GM12878 (cell line): ENCODE measurements at regions not wholly inside any gene's neighbourhood (a gene's known extent, or its start where the extent isn't known, plus 50 kb on each side); places are given as distances from the start of the nearest gene placed in this dataset.

Experiments
- ATAC-seq: fragments of 200-7000 bp; cut with Tn5 transposase; 3 replicates; pipeline ENCODE4 v1.9.1; 2020; ENCODE audit warnings: mild to moderate bottlenecking, moderate library complexity
- BruUV-seq: library from RNA; stranded (reverse); fragments of 400-500 nt; replicated peaks from 2 replicates; lab custom pipeline; 2021; lab: Mats Ljungman, UMichigan
- CTCF ChIA-PET: fragments of 300-600 bp; sonication (Branson Sonifier 250); formaldehyde crosslinking; extraction: SDS; loops from one replicate; lab custom pipeline; 2021; ENCODE audit warnings: inconsistent platforms; lab: Yijun Ruan, JAX
- POLR2A ChIA-PET: fragments of 350-600 bp; formaldehyde crosslinking; extraction: SDS; loops from one replicate; lab custom pipeline; 2021; ENCODE audit warnings: inconsistent platforms; lab: Charles Lee
- RAD21 ChIA-PET: fragments of 300-600 bp; sonication (Branson Sonifier 250); formaldehyde crosslinking; loops from one replicate; lab custom pipeline; 2023; ENCODE audit warnings: antibody characterized with exemption; ENCODE audit not compliant: unreplicated experiment; lab: Charles Lee
- SMC1A ChIA-PET: fragments of 300-600 bp; sonication (Branson Sonifier 250); formaldehyde crosslinking; loops from one replicate; lab custom pipeline; 2023; ENCODE audit not compliant: unreplicated experiment, uncharacterized antibody; lab: Charles Lee
- DNase-seq: peaks from one replicate; pipeline ENCODE4 v3.0.0-alpha.2; 2011; ENCODE audit warnings: low read depth, low spot score
- FAIRE-seq: peaks from 3 replicates; lab custom pipeline; 2011; peaks lifted over from hg19 to GRCh38; lab: Jason Lieb, UNC
- H2AFZ ChIP-seq: 2 replicates; pipeline ENCODE4 v1.6.0; 2011; ENCODE audit warnings: low read depth, low read length, control low read depth; ENCODE audit not compliant: control insufficient read depth
- H3K27ac ChIP-seq: 2 replicates; pipeline ENCODE4 v1.5.1; 2011; ENCODE audit warnings: control low read depth; ENCODE audit not compliant: control insufficient read depth, insufficient read depth
- H3K27me3 ChIP-seq, 2 experiments: replicated peaks in 1 of 2; 2 replicates each; pipeline versions ENCODE4 v1.6.0 to v1.6.1; 2011; ENCODE audit warnings: low read length in 1 of 2; ENCODE audit not compliant: control insufficient read depth in 2 of 2, insufficient read depth in 2 of 2
- H3K36me3 ChIP-seq, 2 experiments: 2 replicates each; pipeline ENCODE4 v1.5.1; 2011; ENCODE audit warnings: low read length in 1 of 2; ENCODE audit not compliant: control insufficient read depth in 2 of 2, insufficient read depth in 2 of 2
- H3K4me1 ChIP-seq: 2 replicates; pipeline ENCODE4 v1.6.1; 2011; ENCODE audit warnings: mild to moderate bottlenecking, low read length, moderate library complexity, mixed read lengths; ENCODE audit not compliant: control insufficient read depth, insufficient read depth
- H3K4me2 ChIP-seq: 2 replicates; pipeline ENCODE4 v1.6.0; 2011; ENCODE audit warnings: control low read depth; ENCODE audit not compliant: control insufficient read depth, insufficient read depth
- H3K4me3 ChIP-seq: fragments of 200-600 bp; sonication (generic); 2 replicates; pipeline ENCODE4 v1.5.1; 2016
- H3K79me2 ChIP-seq: 2 replicates; pipeline ENCODE4 v1.6.0; 2011; ENCODE audit warnings: low read length; ENCODE audit not compliant: control insufficient read depth, insufficient read depth
- H3K9ac ChIP-seq: 2 replicates; pipeline ENCODE4 v1.8.0; 2011; ENCODE audit warnings: low read length, control low read depth, mixed read lengths; ENCODE audit not compliant: control insufficient read depth, insufficient read depth
- H3K9me3 ChIP-seq: replicated peaks from 3 replicates; pipeline ENCODE4 v1.5.1; 2011; ENCODE audit warnings: mild to moderate bottlenecking, low read length; ENCODE audit not compliant: control insufficient read depth, insufficient read depth
- H4K20me1 ChIP-seq: 2 replicates; pipeline ENCODE4 v1.6.0; 2011; ENCODE audit not compliant: control insufficient read depth, insufficient read depth
- CTCF ChIP-seq, 3 experiments: IDR thresholded peaks in 2 of 3; conservative IDR thresholded peaks in 1 of 3; 2 replicates each; pipeline ENCODE4 v1.5.1; 2011; ENCODE audit warnings: low read depth in 3 of 3, low read length in 3 of 3, mild to moderate bottlenecking in 3 of 3, control low read depth in 2 of 3, moderate library complexity in 2 of 3, inconsistent platforms in 1 of 3, mixed read lengths in 1 of 3; ENCODE audit not compliant: control insufficient read depth in 2 of 3, insufficient read depth in 1 of 3; ENCODE audit errors: extremely low read depth in 1 of 3
- EZH2 ChIP-seq: IDR thresholded peaks from 2 replicates; pipeline ENCODE4 v1.6.1; 2012; ENCODE audit warnings: low read depth, mild to moderate bottlenecking, control low read depth, inconsistent platforms, low read length, borderline replicate concordance; ENCODE audit not compliant: control insufficient read depth
- FOXK2 ChIP-seq: fragments of 450-650 bp; IDR thresholded peaks from 2 replicates; pipeline ENCODE4 v1.6.1; 2017; ENCODE audit warnings: mild to moderate bottlenecking, moderate library complexity
- HDGF ChIP-seq: fragments of 450-650 bp; IDR thresholded peaks from 2 replicates; pipeline ENCODE4 v1.6.1; 2016; ENCODE audit warnings: antibody characterized with exemption
- KDM1A ChIP-seq: fragments of 200-600 bp; sonication (generic); IDR thresholded peaks from 2 replicates; pipeline ENCODE4 v1.6.1; 2016; ENCODE audit warnings: borderline replicate concordance
- NBN ChIP-seq: fragments of 450-650 bp; IDR thresholded peaks from 2 replicates; pipeline ENCODE4 v1.6.1; 2016
- PAX5 ChIP-seq: IDR thresholded peaks from 2 replicates; pipeline ENCODE4 v1.6.1; 2011; ENCODE audit warnings: low read depth, low read length, borderline replicate concordance
- POLR2A ChIP-seq: IDR thresholded peaks from 2 replicates; pipeline ENCODE4 v1.6.1; 2011; ENCODE audit warnings: low read depth, mild to moderate bottlenecking, low read length
- STAT3 ChIP-seq: IDR thresholded peaks from 2 replicates; pipeline ENCODE4 v1.6.1; 2011; ENCODE audit warnings: low read depth, low read length, improper control_type of control experiment
- TARDBP ChIP-seq: IDR thresholded peaks from 2 replicates; pipeline ENCODE4 v1.6.1; 2016; ENCODE audit warnings: borderline replicate concordance
- ZNF217 ChIP-seq: fragments of 450-650 bp; IDR thresholded peaks from 2 replicates; pipeline ENCODE4 v1.6.1; 2017; ENCODE audit warnings: antibody characterized with exemption, mild to moderate bottlenecking
- ZNF24 ChIP-seq: fragments of 450-650 bp; IDR thresholded peaks from 2 replicates; pipeline ENCODE4 v1.6.1; 2017; ENCODE audit warnings: antibody characterized with exemption, mild to moderate bottlenecking
- ZSCAN29 ChIP-seq: fragments of 450-650 bp; IDR thresholded peaks from 2 replicates; pipeline ENCODE4 v1.6.1; 2017; ENCODE audit warnings: mild to moderate bottlenecking, moderate library complexity
- WGBS: methylation state at CpG from one replicate; pipeline ENCODE4 v1.1.6; 2016; ENCODE audit warnings: low lambda C conversion rate; ENCODE audit not compliant: insufficient replicate concordance, insufficient coverage; ENCODE audit errors: missing lambda C conversion rate; 5-methylcytosine and 5-hydroxymethylcytosine counted together
- in situ Hi-C: fragments of 300-500 bp; cut with MboI; formaldehyde crosslinking; loops from 9 replicates; pipeline ENCODE4 v1.14.3; 2018; ENCODE audit warnings: mixed read lengths
- intact Hi-C: fragments of 100-400 bp; cut with micrococcal nuclease; formaldehyde crosslinking; loops from one replicate; pipeline ENCODE4 v1.14.2; 2022; ENCODE audit not compliant: unreplicated experiment

- in situ Hi-C loops (no loop called here), intact Hi-C loops (no loop called here)
- DNase-seq (no peak), FAIRE-seq (no peak)
- H3K4me1 ChIP-seq, result no peaks in the 10 kb centered on the region
- POLR2A ChIA-PET, result no interaction called here
- RAD21 ChIA-PET, result no interaction called here
- H4K20me1 ChIP-seq, result no peaks in the 10 kb centered on the region
- H2AFZ ChIP-seq, result no peak overlapping the region
- WGBS, result 2% methylated on average over 2 of the region's 2 CpGs
- no peak overlapping the region for H3K4me3 ChIP-seq
- SMC1A ChIA-PET, result no interaction called here
- H3K27me3 ChIP-seq, result no peaks in the 10 kb centered on the region
- CTCF ChIA-PET, result interaction anchor here (1.5 kb wide), 1 partner anchor 671 kb away, joined by 3 read pairs; no protein-coding TSS in a partner anchor
- H3K36me3 ChIP-seq, result no peaks in the 10 kb centered on the region
- H3K27ac ChIP-seq, result no peak overlapping the region
- H3K4me2 ChIP-seq, result no peak overlapping the region
- no TSS peak for BruUV-seq
- no peak for TF ChIP-seq ZSCAN29
- TF ChIP-seq HDGF, result no peak
- no peak for TF ChIP-seq ZNF24
- 0 out of 6 replicates have a peak, but pooled peaks of 1 of the 3 experiments have one; percentile 0 for TF ChIP-seq CTCF (IDR thresholded peaks at IDR 0.05 in 2 of 3, conservative IDR thresholded peaks at IDR 0.05 in 1 of 3; ENCODE audit: control insufficient read depth in 2 of 3, extremely low read depth in 1 of 3, insufficient read depth in 1 of 3, low read depth in 3 of 3, low read length in 3 of 3)
- no peak for TF ChIP-seq FOXK2
- no peak for TF ChIP-seq NBN
- TF ChIP-seq EZH2, result no peak
- TF ChIP-seq, all 136 proteins: peak for 1
- no peaks in the 10 kb centered on the region for H3K9me3 ChIP-seq
- no peak for ATAC-seq
- no peak overlapping the region for H3K9ac ChIP-seq
- no peaks in the 10 kb centered on the region for H3K79me2 ChIP-seq
These were observed 1770.6 kb downstream of the PLA2G4A start for GRCh38 chr1:188599313-188599712.

- intact Hi-C loops, result no loop called here
- TF ChIP-seq ZNF217, result no peak
- no peak for TF ChIP-seq STAT3
- TF ChIP-seq POLR2A, result no peak
- no peak for TF ChIP-seq KDM1A
- no peak for TF ChIP-seq PAX5
- TF ChIP-seq TARDBP, result no peak
- TF ChIP-seq NBN, result no peak
- Histone ChIP-seq H2AFZ (no peak overlapping the region), H3K9me3 (no peaks in the 10 kb centered on the region), H3K79me2 (no peaks in the 10 kb centered on the region), H3K4me1 (no peaks in the 10 kb centered on the region), H4K20me1 (no peaks in the 10 kb centered on the region), H3K27ac (no peak overlapping the region), H3K36me3 (no peaks in the 10 kb centered on the region), H3K4me3 (no peak overlapping the region), H3K9ac (no peak overlapping the region), H3K27me3 (no peaks in the 10 kb centered on the region), H3K4me2 (no peak overlapping the region)
- WGBS, result 8% methylated on average over 4 of the region's 4 CpGs
- in situ Hi-C loops, result no loop called here
- SMC1A ChIA-PET, result no interaction called here
- CTCF ChIA-PET, result no interaction called here
- ATAC-seq (no peak), DNase-seq (no peak), FAIRE-seq (no peak)
- RAD21 ChIA-PET, result no interaction called here
- POLR2A ChIA-PET, result no interaction called here
- BruUV-seq, result no TSS peak
These were observed 1782.7 kb downstream of the PLA2G4A start for GRCh38 chr1:188611432-188611831.
